GDM1 (cell line): ENCODE measurements at regions not wholly inside any gene's neighbourhood (a gene's known extent, or its start where the extent isn't known, plus 50 kb on each side); places are given as distances from the start of the nearest gene placed in this dataset.
"Not testable (repeated sequence)": the region's sequence is repeated elsewhere in the genome, so short reads cannot be mapped to it uniquely, and the experiment has no call there.

Experiments used
- DNase-seq: peaks from one replicate; lab custom pipeline; 2025; lab: John Stamatoyannopoulos, UW

DNA sequence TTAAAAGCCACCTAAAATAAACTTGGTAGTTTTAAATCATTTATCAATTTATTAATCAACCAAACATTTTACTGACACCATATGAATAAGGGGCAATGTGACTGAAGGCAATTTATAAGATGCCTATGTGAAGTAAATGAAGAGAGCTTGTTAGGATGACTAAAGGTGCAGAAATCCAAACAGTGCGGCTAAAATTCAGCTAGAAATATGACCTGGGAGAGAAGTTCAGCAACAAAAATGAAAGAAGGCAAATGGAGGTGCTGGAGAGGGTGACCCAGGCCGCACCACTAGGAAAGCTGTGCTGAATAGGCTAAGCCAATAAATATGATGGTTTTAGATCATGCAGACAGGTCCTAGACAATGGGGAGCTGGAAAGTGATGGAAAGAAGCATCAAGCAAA is 403.7 kb downstream of the BTG1 start:
- DNase-seq: no peak

DNA sequence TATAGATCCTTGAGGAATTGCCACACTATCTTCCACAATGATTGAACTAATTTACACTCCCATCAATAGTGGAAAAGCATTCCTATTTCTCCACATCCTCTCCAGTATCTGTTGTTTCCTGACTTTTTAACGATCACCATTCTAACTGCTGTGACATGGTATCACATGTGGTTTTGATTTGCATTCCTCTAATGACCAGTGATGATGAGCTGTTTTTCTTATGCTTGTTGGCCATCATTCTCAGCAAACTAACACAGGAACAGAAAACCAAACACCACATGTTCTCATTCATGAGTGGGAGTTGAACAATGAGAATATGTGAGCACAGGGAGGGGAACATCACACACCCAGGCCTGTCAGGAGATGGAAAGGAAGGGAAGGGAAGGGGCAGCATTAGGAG is 411.8 kb downstream of the BTG1 start:
- not testable (repeated sequence) for DNase-seq

DNA sequence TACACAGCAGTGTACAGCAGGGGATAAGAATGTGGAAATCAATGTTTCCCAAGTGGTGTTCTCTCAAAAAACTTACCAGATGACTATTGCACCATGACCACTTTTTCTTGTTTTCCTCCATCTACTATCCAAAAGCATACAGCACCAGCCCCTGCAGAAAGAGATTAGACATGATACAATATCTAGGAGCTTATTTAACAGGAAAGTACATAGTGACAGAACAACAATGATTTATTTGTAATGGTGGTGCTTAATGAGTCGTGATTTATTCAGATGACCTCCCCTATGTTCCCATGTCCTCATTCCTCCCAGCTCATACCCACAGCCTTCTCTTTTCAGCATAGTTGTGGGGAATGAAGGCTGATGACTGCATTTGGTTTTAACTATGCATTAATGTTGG is 413.6 kb downstream of the BTG1 start:
- no peak for DNase-seq

DNA sequence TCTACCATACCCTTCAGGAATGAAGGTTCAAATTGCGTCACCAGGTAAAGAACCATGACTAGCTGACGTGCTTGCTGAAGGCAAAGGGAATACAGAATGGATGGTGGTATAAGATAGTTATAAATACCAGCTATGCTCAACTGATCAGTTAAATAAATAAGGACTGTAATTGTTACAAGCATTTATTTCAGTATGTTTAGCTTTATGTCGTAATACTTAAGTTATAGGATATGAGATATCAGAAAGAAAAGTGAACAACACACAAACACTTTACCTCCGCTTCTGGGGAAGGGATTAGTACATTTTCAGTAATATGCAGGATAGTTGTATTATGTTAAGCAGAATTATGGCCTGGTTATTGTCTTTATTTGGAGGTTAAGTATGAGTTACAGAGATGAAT is 416.1 kb downstream of the BTG1 start:
- no peak for DNase-seq

DNA sequence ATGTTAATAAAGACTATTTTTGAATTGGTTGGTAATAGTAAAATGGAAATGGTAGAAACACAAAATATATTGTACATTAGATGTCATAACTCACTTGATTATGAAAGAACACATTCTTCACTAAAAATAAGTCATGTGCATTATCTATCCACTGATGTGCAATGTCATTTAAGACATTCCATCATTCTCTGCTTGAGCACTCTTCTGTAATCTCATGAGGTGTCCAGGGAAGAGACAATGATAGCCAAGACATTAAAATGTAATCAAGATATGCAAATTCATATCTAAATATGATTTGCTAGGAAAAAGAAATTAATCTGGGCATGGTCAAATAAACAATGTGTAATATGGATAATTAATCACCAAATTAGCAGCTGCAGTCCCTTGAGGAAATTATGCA is 422.5 kb downstream of the BTG1 start:
- DNase-seq: no peak

DNA sequence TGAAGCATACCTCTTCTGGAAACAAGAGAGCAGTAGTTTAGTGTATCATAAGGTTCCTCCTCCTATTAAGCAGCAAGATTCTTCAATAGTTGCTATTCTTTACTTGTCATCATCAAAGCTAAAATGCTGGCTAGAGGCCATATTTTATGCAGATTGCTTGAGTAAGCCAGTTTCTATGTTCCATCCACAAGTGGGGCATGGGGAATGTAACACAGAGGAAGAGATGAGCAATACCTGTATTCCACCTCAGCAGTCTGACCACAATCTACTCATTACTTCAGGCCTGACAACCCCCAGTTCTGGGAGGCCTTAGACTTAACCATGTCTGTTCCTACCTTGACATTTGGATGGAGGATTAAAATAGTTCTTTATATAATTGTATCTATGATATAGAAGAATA is 423.6 kb downstream of the BTG1 start:
- DNase-seq: no peak

DNA sequence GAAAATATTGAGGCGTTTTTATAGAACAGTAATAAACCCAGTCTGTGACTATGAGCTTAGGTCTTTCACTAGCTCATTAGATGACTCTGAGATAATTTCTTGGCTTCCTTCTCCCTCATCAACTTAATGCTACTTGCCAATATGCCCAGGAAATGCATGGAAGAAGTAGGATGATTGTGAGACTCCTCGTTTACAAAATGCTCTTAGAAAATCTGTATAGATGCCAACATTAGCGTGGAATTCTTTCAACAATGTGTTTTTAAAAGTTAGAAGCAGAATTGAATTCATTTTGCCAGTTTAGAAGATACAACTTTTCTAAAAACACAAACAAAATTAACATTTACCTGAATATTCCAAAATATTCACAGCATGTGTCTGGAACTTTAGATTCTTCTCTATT is 424.6 kb downstream of the BTG1 start:
- no peak for DNase-seq

DNA sequence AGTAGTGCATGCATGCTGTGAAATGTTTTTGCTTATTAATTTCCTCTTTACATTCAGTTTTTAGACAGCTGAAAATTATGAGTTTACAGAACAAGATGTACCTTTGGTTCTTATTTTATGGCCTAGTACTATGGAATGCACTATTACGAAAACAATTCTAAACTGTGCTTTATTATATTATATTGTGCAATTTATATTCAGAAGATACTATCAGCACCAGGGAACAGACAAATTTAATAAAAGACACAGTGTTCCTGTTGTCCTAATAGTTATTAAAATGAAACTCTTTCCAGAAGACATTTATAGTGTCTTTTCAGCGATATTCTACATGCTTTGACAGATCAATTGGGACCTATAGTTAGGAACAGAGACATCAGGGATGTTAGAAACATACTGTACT is 427.3 kb downstream of the BTG1 start:
- no peak for DNase-seq

DNA sequence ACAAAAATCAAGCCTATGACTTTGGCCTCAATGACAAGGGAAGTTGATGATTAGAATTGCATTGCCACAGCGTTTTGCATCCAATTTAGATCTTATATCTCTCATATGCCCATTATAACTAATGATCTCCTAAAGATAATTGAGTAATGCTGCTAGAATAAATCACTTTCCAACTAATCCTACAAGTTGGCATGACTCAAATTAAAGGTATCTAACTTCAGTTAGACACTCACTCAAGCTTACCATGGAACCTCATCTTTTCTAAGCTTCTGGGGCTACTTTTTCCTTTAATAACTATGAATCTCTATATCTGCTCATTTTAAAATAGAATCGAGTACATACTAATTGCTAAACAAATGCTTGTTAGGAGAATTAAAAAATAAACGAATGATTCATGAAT is 427.8 kb downstream of the BTG1 start:
- no peak for DNase-seq

DNA sequence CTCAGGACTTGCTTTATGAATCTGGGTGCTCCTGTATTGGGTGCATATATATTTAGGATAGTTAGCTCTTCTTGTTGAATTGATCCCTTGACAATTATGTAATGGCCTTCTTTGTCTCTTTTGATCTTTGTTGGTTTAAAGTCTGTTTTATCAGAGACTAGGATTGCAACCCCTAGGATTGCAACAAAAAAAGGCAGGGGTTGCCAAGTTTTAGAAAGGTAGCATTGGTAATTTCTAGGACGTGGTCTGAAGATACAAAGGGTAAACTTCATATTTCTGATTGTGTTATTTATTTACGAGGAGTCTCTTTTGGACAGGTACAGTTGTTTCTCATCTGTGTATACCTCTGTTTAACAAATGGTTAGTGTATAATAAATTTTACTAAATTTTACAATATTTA is 433.7 kb downstream of the BTG1 start:
- not testable (repeated sequence) for DNase-seq

DNA sequence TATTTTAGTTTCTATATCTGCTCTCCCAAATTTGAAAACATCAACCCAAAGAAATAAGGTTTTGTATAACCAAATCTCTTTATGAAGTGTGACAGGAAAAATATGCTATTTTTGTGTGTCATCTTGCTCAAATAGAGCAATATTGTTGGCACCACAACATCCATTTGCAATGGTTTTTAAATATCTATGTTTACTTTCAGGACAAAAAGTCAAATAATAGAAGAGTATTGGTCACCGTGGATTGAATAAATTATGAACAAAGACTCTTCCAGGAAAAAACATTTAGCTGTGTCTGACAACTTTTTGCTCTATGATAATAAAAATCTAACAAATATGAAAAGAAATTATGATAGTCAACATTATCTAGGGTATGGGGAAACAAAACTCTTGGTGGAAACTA is 439.2 kb downstream of the BTG1 start:
- DNase-seq: no peak

DNA sequence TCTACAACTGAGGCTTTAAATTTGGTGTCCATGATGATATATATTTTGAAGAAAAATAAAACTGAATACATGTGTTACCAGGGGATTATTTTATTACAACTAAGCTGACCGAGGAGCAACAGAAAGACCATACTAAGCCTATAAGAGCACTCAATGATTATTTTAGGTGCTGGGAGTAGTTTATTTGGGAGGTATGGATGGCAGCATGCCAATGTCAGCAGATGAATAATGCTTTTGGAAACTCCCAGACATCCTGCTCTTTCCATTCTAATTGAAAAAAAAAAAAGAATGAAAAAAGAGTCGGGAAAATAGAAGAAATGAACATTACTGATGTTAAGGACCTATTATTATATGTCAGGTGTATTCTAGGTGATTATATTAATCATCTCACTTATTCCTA is 441.2 kb downstream of the BTG1 start:
- no peak for DNase-seq

DNA sequence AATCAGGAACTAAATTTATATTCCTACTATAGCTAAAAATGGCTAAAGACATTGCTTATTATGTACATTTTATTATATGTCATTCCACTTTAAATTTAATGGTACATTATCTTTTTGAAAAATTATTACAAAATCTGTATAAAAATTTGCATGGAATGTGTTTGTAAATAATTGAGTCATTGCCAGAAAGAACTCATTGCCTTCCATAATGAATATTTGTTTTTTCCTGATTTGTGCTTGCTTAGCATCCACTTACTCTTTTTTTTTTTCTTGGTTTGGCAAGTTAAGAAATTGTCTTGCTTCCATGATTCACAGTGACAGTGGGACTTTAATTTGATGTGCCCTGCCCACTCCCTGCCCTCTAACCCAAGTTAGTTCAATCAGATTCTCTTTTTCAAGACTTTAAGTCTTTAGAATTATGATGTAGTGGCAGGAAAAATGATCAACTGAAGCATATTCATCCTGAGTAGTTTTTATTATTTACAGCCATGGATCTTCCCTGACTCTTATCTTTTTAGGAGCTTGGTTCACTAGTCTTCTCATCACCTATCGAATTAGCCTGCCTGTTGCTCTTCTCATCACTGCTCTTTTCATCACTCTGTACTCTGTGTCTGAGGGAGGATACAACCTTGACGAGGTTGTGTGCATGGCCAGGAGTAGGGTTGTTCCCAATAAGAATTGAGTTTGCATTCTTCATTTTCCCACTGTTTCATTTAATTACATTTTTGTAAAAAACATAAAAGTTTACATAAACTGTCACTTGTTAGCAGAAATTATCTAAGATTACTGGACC is 442.0 kb downstream of the BTG1 start:
- DNase-seq: no peak

DNA sequence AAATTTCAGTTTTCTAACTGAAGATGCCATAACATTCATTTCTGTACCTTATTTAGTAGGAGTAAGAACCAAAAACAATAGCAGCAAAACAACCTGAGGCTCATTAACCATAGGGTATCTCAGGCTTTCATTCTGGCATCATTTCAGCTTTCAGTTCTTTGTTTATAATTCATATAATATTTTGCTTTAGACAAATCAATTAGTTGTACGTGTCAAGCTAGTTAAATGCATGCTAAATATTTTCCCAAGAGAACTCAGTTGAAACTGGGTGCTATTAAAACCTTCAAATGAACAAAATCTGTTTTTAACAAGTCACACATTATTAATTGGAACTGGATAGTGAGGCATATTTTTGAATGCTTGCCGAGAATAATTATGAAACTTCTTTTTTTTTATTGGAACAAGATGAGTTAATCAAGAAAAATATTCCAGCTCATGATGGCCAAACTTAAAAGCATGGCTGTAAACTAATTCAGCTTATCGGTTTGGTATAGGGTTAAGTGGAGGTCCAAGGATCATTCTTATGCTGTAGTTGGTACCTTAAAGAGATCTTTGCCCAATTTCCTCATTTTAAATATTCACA is 442.7 kb downstream of the BTG1 start:
- no peak for DNase-seq

DNA sequence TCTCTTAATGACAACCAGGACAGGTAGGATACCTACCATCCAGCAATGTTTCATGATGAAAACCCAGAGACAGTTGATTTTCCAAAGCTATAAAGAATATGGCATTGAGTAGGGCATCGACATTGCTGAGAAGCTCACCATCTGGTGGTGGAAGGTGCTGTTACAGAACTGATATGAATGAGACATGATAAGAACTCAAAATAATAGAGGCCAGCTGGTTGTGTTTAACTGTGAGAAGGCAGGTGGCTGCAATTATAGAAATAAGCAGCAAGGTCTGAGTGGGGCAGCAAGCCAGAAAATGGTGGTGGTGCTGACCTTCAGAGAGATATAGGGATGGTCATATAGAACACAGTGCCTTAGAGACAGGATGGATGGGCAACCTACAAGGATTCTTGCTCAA is 449.7 kb downstream of the BTG1 start:
- no peak for DNase-seq

DNA sequence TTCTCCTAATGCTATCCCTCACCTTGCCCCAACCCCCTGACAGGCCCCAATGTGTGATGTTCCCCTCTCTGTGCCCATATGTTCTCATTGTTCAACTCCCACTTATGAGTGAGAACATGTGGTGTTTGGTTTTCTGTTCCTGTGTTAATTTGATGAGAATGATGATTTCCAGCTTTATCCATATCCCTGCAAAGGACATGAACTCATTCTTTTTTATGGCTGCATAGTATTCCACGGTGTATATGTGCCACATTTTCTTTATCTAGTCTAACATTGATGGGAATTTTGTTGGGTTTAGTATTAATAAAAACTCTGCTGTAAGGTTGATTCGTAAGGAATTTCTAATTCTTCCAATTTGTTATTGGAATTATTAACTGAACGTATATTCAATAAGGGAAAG is 450.2 kb downstream of the BTG1 start:
- DNase-seq: not testable (repeated sequence)

DNA sequence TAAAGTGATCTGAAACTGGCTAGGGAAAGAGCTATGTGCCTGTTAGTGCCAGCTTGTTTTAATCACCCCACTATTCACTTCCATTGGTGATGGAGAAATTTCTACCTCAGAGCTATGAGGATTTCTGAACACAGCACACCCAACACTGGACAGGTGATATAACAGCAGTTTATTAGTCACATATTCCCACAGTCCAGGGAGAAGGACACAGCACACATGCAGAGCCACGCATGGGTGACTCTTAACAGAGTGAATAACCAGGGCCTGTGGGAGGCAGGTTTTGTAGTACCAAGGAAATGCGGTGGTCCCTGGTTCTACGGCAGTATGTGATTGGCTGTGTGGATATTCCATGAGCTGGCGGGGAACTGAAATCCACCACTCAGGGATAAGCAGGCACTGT is 455.1 kb downstream of the BTG1 start:
- DNase-seq: no peak

DNA sequence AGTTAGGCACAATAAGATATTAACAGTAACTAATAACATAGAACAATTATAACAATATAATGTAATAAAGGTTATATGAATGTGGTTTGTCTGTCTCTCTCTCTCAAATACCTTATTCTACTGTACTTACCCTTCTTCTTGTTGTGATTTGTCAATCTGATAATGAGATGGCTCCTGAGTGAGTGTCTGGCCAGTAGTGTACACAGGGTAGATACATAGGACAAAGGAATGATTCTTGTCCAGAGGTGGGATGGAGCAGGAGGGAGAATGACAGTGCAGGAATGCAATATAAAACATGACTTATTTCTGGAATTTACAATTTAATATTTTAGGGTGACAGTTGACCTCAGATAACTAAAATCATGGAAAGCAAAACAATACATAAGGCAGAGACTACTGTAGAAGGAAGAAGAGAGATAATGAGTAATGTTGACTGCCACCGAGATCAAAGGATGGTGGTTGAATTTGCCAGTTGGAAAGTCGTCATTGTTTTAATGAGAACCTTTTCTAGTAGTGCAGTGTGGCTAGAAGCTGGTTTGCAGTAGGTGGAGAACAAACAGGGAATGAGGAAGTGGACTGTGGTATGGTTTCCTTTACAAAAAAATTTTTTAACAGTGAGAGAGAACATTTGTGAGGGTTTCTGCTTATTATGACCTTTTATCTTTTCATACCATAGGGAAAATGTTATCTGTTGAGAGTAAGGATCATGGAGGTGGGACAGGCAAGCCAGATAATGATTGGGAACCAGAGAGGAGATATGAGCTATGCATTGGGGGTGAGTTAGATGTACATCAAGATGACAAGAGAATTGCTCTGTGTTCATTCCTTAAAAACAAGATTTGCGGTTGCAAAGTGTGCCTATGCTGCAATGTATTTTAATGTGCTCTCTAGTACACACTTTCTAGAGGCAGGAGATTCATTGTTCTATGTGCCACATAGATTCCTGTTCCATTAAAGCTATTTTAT is 458.3 kb downstream of the BTG1 start:
- DNase-seq: no peak

DNA sequence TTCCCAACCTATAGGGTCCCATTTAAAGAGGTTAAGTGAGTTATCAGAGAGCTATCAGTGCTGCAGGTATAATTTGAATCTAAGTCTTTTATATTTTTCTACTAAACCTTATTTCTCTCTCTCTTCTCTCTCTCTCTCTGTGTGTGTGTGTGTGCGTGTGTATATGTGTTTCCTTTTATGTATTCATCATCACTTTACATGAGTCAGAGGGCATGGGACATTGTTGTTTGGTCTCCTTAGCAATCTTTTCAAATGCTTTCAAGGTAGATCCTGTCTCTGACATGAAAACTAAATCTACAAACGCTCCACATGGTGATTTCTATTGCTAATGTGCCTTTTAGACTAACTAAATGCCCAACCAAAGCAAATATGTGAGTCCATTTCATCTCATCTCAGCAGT is 459.7 kb downstream of the BTG1 start:
- no peak for DNase-seq

DNA sequence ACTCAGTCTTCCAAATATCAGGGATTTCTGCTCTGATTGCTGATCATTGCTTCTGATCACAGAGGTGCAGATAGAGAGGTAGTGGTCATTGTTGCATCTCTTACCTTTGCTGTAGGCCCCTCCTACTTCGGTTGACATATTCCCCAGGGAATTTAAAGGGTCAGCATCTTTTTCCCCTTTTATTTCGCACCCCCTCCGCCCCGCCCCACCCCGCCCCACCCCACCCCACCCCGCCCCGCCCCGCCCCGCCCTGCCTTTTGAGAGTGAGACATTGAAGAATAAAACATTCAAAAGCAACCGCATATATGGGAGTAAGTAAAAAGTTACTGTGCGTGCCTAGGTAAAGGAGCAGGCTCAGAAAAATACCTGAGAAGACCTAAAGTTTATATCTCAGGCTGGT is 463.9 kb downstream of the BTG1 start:
- no peak for DNase-seq

DNA sequence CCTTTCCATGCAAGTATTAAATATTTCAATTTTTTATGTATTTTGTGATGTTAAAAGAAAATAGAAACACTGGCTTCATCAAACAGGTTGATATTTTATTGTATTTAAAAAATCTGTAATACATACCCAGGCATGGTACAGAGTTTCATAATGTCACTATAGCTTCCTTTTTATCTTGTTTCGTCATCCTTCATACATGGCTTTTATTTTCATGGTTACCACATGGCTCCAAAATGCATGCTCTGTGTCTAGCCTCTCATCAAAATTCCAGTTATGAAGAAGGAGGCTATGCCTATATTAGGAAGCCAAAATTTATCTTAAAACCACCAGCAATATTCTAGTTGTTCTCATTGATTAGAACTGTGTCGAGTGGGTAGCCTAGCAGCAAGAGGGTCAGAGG is 464.8 kb downstream of the BTG1 start:
- no peak for DNase-seq

DNA sequence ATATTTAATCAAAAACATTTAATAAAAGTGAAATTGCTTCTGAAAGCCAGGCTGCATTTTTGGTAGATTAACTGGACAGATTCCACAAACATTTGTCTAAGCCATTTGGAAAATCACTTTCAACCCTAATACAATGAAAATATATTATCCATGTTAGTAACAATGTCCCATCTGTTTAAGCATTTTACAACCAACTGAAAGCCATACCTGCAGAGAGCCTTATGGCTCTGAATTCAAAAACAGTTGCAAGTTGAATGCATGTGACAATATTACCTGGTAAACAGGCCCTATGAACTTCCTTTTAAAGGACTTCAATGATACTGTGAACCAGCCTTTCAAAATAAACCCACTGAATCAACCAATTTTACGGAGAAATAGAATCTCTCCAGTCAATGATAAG is 468.1 kb downstream of the BTG1 start:
- DNase-seq: no peak

DNA sequence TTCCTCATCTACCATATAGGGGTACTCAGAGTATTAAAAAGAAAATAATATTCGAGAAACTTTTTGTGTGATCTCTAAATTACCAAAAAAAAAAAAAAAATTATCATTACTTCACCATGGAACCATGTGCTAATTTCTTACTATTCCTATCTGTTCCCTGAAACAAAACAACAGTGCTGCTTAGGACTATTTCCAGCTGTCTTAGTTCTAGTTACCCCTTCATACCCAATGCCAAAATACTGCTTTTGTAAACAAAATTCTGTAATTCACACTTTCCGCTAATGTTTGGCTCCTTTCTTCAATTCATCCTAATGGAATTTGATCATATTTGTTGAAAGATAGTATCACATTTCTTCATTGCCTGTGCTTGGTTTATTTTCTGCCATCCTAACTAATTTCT is 470.2 kb downstream of the BTG1 start:
- DNase-seq: no peak
